A549 (cell line): ENCODE measurements at regions not wholly inside any gene's neighbourhood (a gene's known extent, or its start where the extent isn't known, plus 50 kb on each side); places are given as distances from the start of the nearest gene placed in this dataset.

Source experiments
- ATAC-seq, 2 experiments: fragments of 200-7000 bp in 1 of 2; fragments of >200 bp in 1 of 2; cut with Nextera tagmentation in 1 of 2; cut with Tn5 transposase in 1 of 2; 3 replicates each; pipeline versions ENCODE4 v1.8.0 to v1.9.1; 2018 to 2020; ENCODE audit warnings: mild to moderate bottlenecking in 1 of 2, moderate library complexity in 1 of 2
- CTCF ChIA-PET: fragments of 300-600 bp; sonication (Branson Sonifier 250); formaldehyde crosslinking; extraction: SDS; loops from one replicate; lab custom pipeline; 2021; ENCODE audit warnings: antibody characterized with exemption, inconsistent platforms; lab: Yijun Ruan, JAX
- POLR2A ChIA-PET: fragments of 350-600 bp; formaldehyde crosslinking; extraction: SDS; loops from one replicate; lab custom pipeline; 2021; ENCODE audit warnings: antibody characterized with exemption, inconsistent platforms; lab: Yijun Ruan, JAX
- DNase-seq, 2 experiments: peaks; one replicate each; pipeline versions ENCODE4 v3.0.0 to v3.0.0-alpha.2; 2011 to 2016; ENCODE audit warnings: low read depth in 1 of 2, low spot score in 1 of 2
- FAIRE-seq: peaks from 2 replicates; lab custom pipeline; 2011; peaks lifted over from hg19 to GRCh38; lab: Jason Lieb, UNC
- H3K27ac ChIP-seq, 2 experiments: fragments of >200 bp; sonication (Bioruptor Twin); formaldehyde crosslinking; 3 replicates each; pipeline ENCODE4 v1.5.1; 2016 to 2017
- H3K4me1 ChIP-seq: fragments of >200 bp; sonication (Bioruptor Twin); formaldehyde crosslinking; 3 replicates; pipeline ENCODE4 v1.6.1; 2016
- H3K4me2 ChIP-seq: fragments of >200 bp; sonication (Bioruptor Twin); formaldehyde crosslinking; 3 replicates; pipeline ENCODE4 v1.6.1; 2016
- H3K4me3 ChIP-seq: fragments of >200 bp; sonication (Bioruptor Twin); formaldehyde crosslinking; 3 replicates; pipeline ENCODE4 v1.5.1; 2016
- H3K9me3 ChIP-seq: fragments of >200 bp; sonication (Bioruptor Twin); formaldehyde crosslinking; 3 replicates; pipeline ENCODE4 v1.6.1; 2016
- ATOH8 ChIP-seq: fragments of 250-450 bp; sonication (Bioruptor Pico); IDR thresholded peaks from 2 replicates; pipeline ENCODE4 v1.5.0; 2020; ENCODE audit warnings: low read depth, mild to moderate bottlenecking, moderate library complexity
- CHD4 ChIP-seq: fragments of 200-600 bp; sonication (generic); IDR thresholded peaks from 2 replicates; pipeline ENCODE4 v1.6.1; 2016; ENCODE audit warnings: antibody characterized with exemption, mild to moderate bottlenecking, borderline replicate concordance
- EHF ChIP-seq: fragments of 250-450 bp; sonication (Bioruptor Pico); IDR thresholded peaks from 2 replicates; pipeline ENCODE4 v1.5.0; 2020; ENCODE audit warnings: mild to moderate bottlenecking
- EHMT2 ChIP-seq: fragments of 200-600 bp; sonication (generic); IDR thresholded peaks from 2 replicates; pipeline ENCODE4 v1.6.1; 2016; ENCODE audit warnings: antibody characterized with exemption, low read depth, mild to moderate bottlenecking, moderate library complexity
- EP300 ChIP-seq, 2 experiments: fragments of >200 bp; sonication (Bioruptor Twin); formaldehyde crosslinking; IDR thresholded peaks; 2 replicates in 1 of 2; 3 replicates in 1 of 2; pipeline ENCODE4 v1.6.1; 2016 to 2017
- ESRRA ChIP-seq: fragments of 150-350 bp; IDR thresholded peaks from 2 replicates; pipeline ENCODE4 v1.6.1; 2014; ENCODE audit warnings: mild to moderate bottlenecking, low read length, borderline replicate concordance
- FOSL2 ChIP-seq, 2 experiments: fragments of 450-650 bp in 1 of 2; fragments of >200 bp in 1 of 2; sonication (Bioruptor Twin) in 1 of 2; formaldehyde crosslinking; IDR thresholded peaks; 2 replicates each; pipeline versions ENCODE4 v1.5.0 to v1.6.1; 2016 to 2020; ENCODE audit warnings: mild to moderate bottlenecking in 1 of 2, moderate library complexity in 1 of 2
- FOXS1 ChIP-seq: fragments of 250-450 bp; sonication (Bioruptor Pico); IDR thresholded peaks from 2 replicates; pipeline ENCODE4 v1.5.0; 2020; ENCODE audit warnings: mild to moderate bottlenecking, moderate library complexity
- HEYL ChIP-seq: fragments of 250-450 bp; sonication (Bioruptor Pico); IDR thresholded peaks from 2 replicates; pipeline ENCODE4 v1.8.0; 2021; ENCODE audit warnings: mild to moderate bottlenecking, moderate library complexity
- HOXB5 ChIP-seq: fragments of 250-450 bp; sonication (Bioruptor Pico); IDR thresholded peaks from 2 replicates; pipeline ENCODE4 v1.5.0; 2020; ENCODE audit warnings: mild to moderate bottlenecking, moderate library complexity
- MAFK ChIP-seq: fragments of 450-650 bp; IDR thresholded peaks from 2 replicates; pipeline ENCODE4 v1.6.1; 2014; ENCODE audit not compliant: partially characterized antibody
- MAZ ChIP-seq: fragments of 150-350 bp; IDR thresholded peaks from 2 replicates; pipeline ENCODE4 v1.6.1; 2014; ENCODE audit warnings: antibody characterized with exemption, low read depth, low read length, borderline replicate concordance
- PHF8 ChIP-seq: fragments of 200-600 bp; sonication (generic); IDR thresholded peaks from 2 replicates; pipeline ENCODE4 v1.6.1; 2016; ENCODE audit warnings: low read depth, mild to moderate bottlenecking, antibody characterized with exemption, moderate library complexity, borderline replicate concordance
- POLR2AphosphoS2 ChIP-seq: conservative IDR thresholded peaks from 2 replicates; pipeline ENCODE4 v1.6.1; 2012; ENCODE audit warnings: low read length, improper control_type of control experiment, inconsistent platforms
- TFCP2L1 ChIP-seq: fragments of 250-450 bp; sonication (Bioruptor Pico); IDR thresholded peaks from 2 replicates; pipeline ENCODE4 v1.5.0; 2021; ENCODE audit warnings: mild to moderate bottlenecking
- ZC3H11A ChIP-seq: fragments of 450-650 bp; IDR thresholded peaks from 2 replicates; pipeline ENCODE4 v1.6.1; 2014; ENCODE audit warnings: antibody characterized with exemption, mild to moderate bottlenecking
- ZNF302 ChIP-seq: fragments of 250-450 bp; sonication (Bioruptor Pico); IDR thresholded peaks from 2 replicates; pipeline ENCODE4 v1.9.0; 2021; ENCODE audit warnings: inconsistent platforms, mild to moderate bottlenecking, moderate library complexity
- WGBS: methylation state at CpG from one replicate; pipeline ENCODE4 v1.1.6; 2017; ENCODE audit errors: missing lambda C conversion rate; 5-methylcytosine and 5-hydroxymethylcytosine counted together
- TF ChIP-seq, protein P1 (sequence below): fragments of 450-650 bp; IDR thresholded peaks from 2 replicates; pipeline ENCODE4 v1.6.1; 2014; ENCODE audit warnings: antibody characterized with exemption
- TF ChIP-seq, protein P2 (sequence below): IDR thresholded peaks from 2 replicates; pipeline ENCODE4 v1.6.1; 2012
- TF ChIP-seq, protein P3 (sequence below): fragments of >200 bp; sonication (Bioruptor Twin); formaldehyde crosslinking; IDR thresholded peaks from 3 replicates; pipeline ENCODE4 v1.5.1; 2016
- TF ChIP-seq, protein P4 (sequence below): fragments of >200 bp; sonication (Bioruptor Twin); formaldehyde crosslinking; IDR thresholded peaks from 2 replicates; pipeline ENCODE4 v1.6.1; 2016

DNA sequence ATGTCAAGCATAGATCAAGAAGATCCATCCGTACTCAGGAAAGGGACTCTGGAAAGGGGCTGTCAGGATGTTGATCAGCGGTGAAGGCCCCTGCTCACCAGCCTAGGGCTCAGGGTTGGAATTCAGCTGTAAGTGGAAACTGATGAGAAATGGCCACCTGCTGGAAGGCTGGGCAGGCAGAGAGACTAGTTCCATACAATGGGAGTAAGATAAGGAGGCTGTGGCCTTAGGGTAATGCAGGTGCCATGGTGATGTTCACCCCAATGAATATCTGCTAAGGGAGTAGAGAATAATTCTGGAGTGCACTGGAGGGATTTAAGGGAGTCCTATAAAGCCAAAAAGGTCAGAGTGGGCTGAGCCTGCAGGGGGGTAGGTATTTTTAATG, 256.6 kb downstream of the CYRIA start:
- no peak for ATAC-seq
- Histone ChIP-seq H3K4me1 (no peaks in the 10 kb centered on the region), H3K9me3 (no peaks in the 10 kb centered on the region; the same call in 2 of the 3 replicates), H3K27ac (no peak overlapping the region), H3K4me3 (no peak overlapping the region), H3K4me2 (no peak overlapping the region)
- ChIA-PET POLR2A (no interaction called here), CTCF (no interaction called here)
- WGBS: 34% methylated on average over 2 of the region's 2 CpGs
- no peak for TF ChIP-seq HOXB5
- TF ChIP-seq ESRRA: no peak
- TF ChIP-seq FOSL2 (IDR thresholded peaks at IDR 0.05): no peak
- TF ChIP-seq FOSL2 (CRISPR knock-in tag; IDR thresholded peaks at IDR 0.05): no peak
- no peak for TF ChIP-seq MAFK
- TF ChIP-seq POLR2AphosphoS2: no peak
- no peak for TF ChIP-seq ZNF302 (CRISPR knock-in tag)
- TF ChIP-seq PHF8: no peak
- TF ChIP-seq, protein P1, sequence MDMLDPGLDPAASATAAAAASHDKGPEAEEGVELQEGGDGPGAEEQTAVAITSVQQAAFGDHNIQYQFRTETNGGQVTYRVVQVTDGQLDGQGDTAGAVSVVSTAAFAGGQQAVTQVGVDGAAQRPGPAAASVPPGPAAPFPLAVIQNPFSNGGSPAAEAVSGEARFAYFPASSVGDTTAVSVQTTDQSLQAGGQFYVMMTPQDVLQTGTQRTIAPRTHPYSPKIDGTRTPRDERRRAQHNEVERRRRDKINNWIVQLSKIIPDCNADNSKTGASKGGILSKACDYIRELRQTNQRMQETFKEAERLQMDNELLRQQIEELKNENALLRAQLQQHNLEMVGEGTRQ: no peak
- no peak for TF ChIP-seq EHF (CRISPR knock-in tag)
- no peak for TF ChIP-seq CHD4
- no peak for TF ChIP-seq ATOH8 (CRISPR knock-in tag)
- TF ChIP-seq, protein P2, sequence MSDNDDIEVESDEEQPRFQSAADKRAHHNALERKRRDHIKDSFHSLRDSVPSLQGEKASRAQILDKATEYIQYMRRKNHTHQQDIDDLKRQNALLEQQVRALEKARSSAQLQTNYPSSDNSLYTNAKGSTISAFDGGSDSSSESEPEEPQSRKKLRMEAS: no peak
- TF ChIP-seq, protein P3, sequence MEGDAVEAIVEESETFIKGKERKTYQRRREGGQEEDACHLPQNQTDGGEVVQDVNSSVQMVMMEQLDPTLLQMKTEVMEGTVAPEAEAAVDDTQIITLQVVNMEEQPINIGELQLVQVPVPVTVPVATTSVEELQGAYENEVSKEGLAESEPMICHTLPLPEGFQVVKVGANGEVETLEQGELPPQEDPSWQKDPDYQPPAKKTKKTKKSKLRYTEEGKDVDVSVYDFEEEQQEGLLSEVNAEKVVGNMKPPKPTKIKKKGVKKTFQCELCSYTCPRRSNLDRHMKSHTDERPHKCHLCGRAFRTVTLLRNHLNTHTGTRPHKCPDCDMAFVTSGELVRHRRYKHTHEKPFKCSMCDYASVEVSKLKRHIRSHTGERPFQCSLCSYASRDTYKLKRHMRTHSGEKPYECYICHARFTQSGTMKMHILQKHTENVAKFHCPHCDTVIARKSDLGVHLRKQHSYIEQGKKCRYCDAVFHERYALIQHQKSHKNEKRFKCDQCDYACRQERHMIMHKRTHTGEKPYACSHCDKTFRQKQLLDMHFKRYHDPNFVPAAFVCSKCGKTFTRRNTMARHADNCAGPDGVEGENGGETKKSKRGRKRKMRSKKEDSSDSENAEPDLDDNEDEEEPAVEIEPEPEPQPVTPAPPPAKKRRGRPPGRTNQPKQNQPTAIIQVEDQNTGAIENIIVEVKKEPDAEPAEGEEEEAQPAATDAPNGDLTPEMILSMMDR: no peak
- TF ChIP-seq EHMT2: no peak
- TF ChIP-seq ZC3H11A: no peak
- FAIRE-seq: no peak
- DNase-seq: no peak

- TF ChIP-seq FOXS1 (CRISPR knock-in tag): no peak
- TF ChIP-seq EP300 (IDR thresholded peaks at IDR 0.05): no peak
- TF ChIP-seq TFCP2L1: no peak
- TF ChIP-seq MAZ: no peak
- no peak for TF ChIP-seq MAFK
- TF ChIP-seq, protein P4, sequence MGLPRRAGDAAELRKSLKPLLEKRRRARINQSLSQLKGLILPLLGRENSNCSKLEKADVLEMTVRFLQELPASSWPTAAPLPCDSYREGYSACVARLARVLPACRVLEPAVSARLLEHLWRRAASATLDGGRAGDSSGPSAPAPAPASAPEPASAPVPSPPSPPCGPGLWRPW: no peak
- no peak for TF ChIP-seq POLR2AphosphoS2
- no peak for TF ChIP-seq HEYL
- FAIRE-seq: no peak
- ChIA-PET CTCF (interaction anchor here (0.6 to 1.2 kb wide), 2 partner anchors 25 to 469 kb away, joined by 3 read pairs; partner anchors contain the start of gene MYCN), POLR2A (no interaction called here)
- Histone ChIP-seq H3K4me2 (no peak overlapping the region), H3K27ac (no peak overlapping the region), H3K9me3 (no peaks in the 10 kb centered on the region; the same call in 2 of the 3 replicates), H3K4me3 (no peak overlapping the region), H3K4me1 (no peaks in the 10 kb centered on the region)
- no peak for DNase-seq
- WGBS: 5% methylated on average over 4 of the region's 4 CpGs
- no peak for ATAC-seq
These were observed 257.2 kb downstream of the CYRIA start for GRCh38 chr2:16408331-16409005.
